Esophagus (tissue), 2 donors: ENCODE measurements at regions not wholly inside any gene's neighbourhood (a gene's known extent, or its start where the extent isn't known, plus 50 kb on each side); places are given as distances from the start of the nearest gene placed in this dataset.

Experiments
- H3K27ac ChIP-seq, 2 donors: one replicate each; pipeline ENCODE4 v1.5.1; 2013; ENCODE audit warnings: low read depth in 2 of 2, mild to moderate bottlenecking in 2 of 2, inconsistent platforms in 1 of 2, low read length in 1 of 2, moderate library complexity in 1 of 2
- H3K27me3 ChIP-seq, 2 donors: one replicate each; pipeline ENCODE4 v1.6.1; 2013; ENCODE audit warnings: low read length in 2 of 2, control low read depth in 1 of 2, mild to moderate bottlenecking in 1 of 2; ENCODE audit not compliant: insufficient read depth in 2 of 2, control insufficient read depth in 1 of 2
- H3K36me3 ChIP-seq, 2 donors: one replicate each; pipeline ENCODE4 v1.6.1; 2013; ENCODE audit warnings: low read length in 1 of 2; ENCODE audit not compliant: control insufficient read depth in 2 of 2, insufficient read depth in 2 of 2
- H3K4me1 ChIP-seq, 2 donors: one replicate each; pipeline ENCODE4 v1.6.1; 2013; ENCODE audit warnings: low read length in 1 of 2; ENCODE audit not compliant: control insufficient read depth in 2 of 2, insufficient read depth in 2 of 2
- H3K4me3 ChIP-seq, 2 donors: one replicate each; pipeline ENCODE4 v1.5.1; 2013; ENCODE audit warnings: low read length in 2 of 2, mild to moderate bottlenecking in 2 of 2, low read depth in 1 of 2, moderate library complexity in 1 of 2
- H3K9me3 ChIP-seq, 2 donors: one replicate each; pipeline ENCODE4 v1.6.1; 2013; ENCODE audit warnings: mild to moderate bottlenecking in 2 of 2, low read depth in 1 of 2, low read length in 1 of 2, moderate library complexity in 1 of 2; ENCODE audit not compliant: control insufficient read depth in 2 of 2, insufficient read depth in 1 of 2
- WGBS, 2 donors: extraction: QIAGEN DNeasy Blood & Tissue Kit; methylation state at CpG; one replicate each; pipeline ENCODE4 v1.1.7; 2013; 5-methylcytosine and 5-hydroxymethylcytosine counted together
- donor health status: healthy with polysubstance abuse.
- donor health status: Bipolar disorder and iron deficiency.

- H3K36me3 ChIP-seq, result no peaks in the 10 kb centered on the region
- 57 to 90% methylated on average over 1 of the region's 1 CpG for WGBS, 2 donors
- no peaks in the 10 kb centered on the region for H3K9me3 ChIP-seq
- no peak overlapping the region for H3K27ac ChIP-seq
- H3K4me3 ChIP-seq, result no peak overlapping the region
- no peaks in the 10 kb centered on the region for H3K27me3 ChIP-seq
- H3K4me1 ChIP-seq, result no peaks in the 10 kb centered on the region
These were observed 264.5 kb upstream of the MEX3C start for GRCh38 chr18:51461956-51462355.

- no peaks in the 10 kb centered on the region for H3K27me3 ChIP-seq
- H3K27ac ChIP-seq, result no peak overlapping the region
- H3K9me3 ChIP-seq, result no peaks in the 10 kb centered on the region
- no peak overlapping the region for H3K4me3 ChIP-seq
- H3K36me3 ChIP-seq, result no peaks in the 10 kb centered on the region
- no peaks in the 10 kb centered on the region for H3K4me1 ChIP-seq
- 75 to 81% methylated on average over 8 to 9 of the region's 9 CpGs for WGBS, 2 donors
These were observed 266.1 kb upstream of the MEX3C start for GRCh38 chr18:51463483-51464136.

GRCh38 chr18:51478908-51479307, 281.4 kb upstream of the MEX3C start:
- Histone ChIP-seq H3K27me3 (no peaks in the 10 kb centered on the region), H3K4me1 (no peaks in the 10 kb centered on the region), H3K36me3 (no peaks in the 10 kb centered on the region), H3K27ac (no peak overlapping the region), H3K9me3 (no peaks in the 10 kb centered on the region), H3K4me3 (no peak overlapping the region)
- WGBS, 2 donors, result 78 to 85% methylated on average over 6 of the region's 6 CpGs

- Histone ChIP-seq H3K9me3 (no peaks in the 10 kb centered on the region), H3K27ac (no peak overlapping the region), H3K4me1 (no peaks in the 10 kb centered on the region), H3K27me3 (no peaks in the 10 kb centered on the region), H3K4me3 (no peak overlapping the region), H3K36me3 (no peaks in the 10 kb centered on the region)
- WGBS, 2 donors, result 78 to 80% methylated on average over 6 of the region's 6 CpGs
These were observed 282.3 kb upstream of the MEX3C start for GRCh38 chr18:51479736-51480135.

- Histone ChIP-seq H3K4me3 (no peak overlapping the region), H3K36me3 (no peaks in the 10 kb centered on the region), H3K9me3 (no peaks in the 10 kb centered on the region), H3K4me1 (no peaks in the 10 kb centered on the region), H3K27me3 (no peaks in the 10 kb centered on the region), H3K27ac (no peak overlapping the region)
- 84 to 90% methylated on average over 5 of the region's 5 CpGs for WGBS, 2 donors
These were observed 283.2 kb upstream of the MEX3C start for GRCh38 chr18:51480407-51481261.

- H3K9me3 ChIP-seq, result no peaks in the 10 kb centered on the region
- H3K36me3 ChIP-seq, result no peaks in the 10 kb centered on the region
- no peaks in the 10 kb centered on the region for H3K27me3 ChIP-seq
- no peaks in the 10 kb centered on the region for H3K4me1 ChIP-seq
- no peak overlapping the region for H3K27ac ChIP-seq
- WGBS, 2 donors, result 79 to 88% methylated on average over 6 of the region's 6 CpGs
- H3K4me3 ChIP-seq, result no peak overlapping the region
These were observed 289.4 kb upstream of the MEX3C start for GRCh38 chr18:51486735-51487366.

GRCh38 chr18:51490417-51490816, 292.9 kb upstream of the MEX3C start:
- Histone ChIP-seq H3K9me3 (no peaks in the 10 kb centered on the region), H3K36me3 (no peaks in the 10 kb centered on the region), H3K4me3 (no peak overlapping the region), H3K27ac (no peak overlapping the region), H3K27me3 (no peaks in the 10 kb centered on the region), H3K4me1 (no peaks in the 10 kb centered on the region)
- 91% methylated on average over 3 of the region's 3 CpGs for WGBS, 2 donors

- Histone ChIP-seq H3K4me1 (no peaks in the 10 kb centered on the region), H3K36me3 (no peaks in the 10 kb centered on the region), H3K27me3 (no peaks in the 10 kb centered on the region), H3K4me3 (no peak overlapping the region), H3K9me3 (no peaks in the 10 kb centered on the region), H3K27ac (no peak overlapping the region)
- WGBS, 2 donors, result 63 to 73% methylated on average over 3 of the region's 3 CpGs
These were observed 293.4 kb upstream of the MEX3C start for GRCh38 chr18:51490860-51491259.

GRCh38 chr18:51491678-51492372, 294.3 kb upstream of the MEX3C start:
- Histone ChIP-seq H3K36me3 (no peaks in the 10 kb centered on the region), H3K9me3 (no peaks in the 10 kb centered on the region), H3K27me3 (no peaks in the 10 kb centered on the region), H3K4me1 (no peaks in the 10 kb centered on the region), H3K4me3 (no peak overlapping the region), H3K27ac (no peak overlapping the region)
- WGBS, 2 donors, result 85 to 88% methylated on average over 4 of the region's 4 CpGs
